ENCODE measurements at regions not wholly inside any gene's neighbourhood (a gene's known extent, or its start where the extent isn't known, plus 50 kb on each side); places are given as distances from the start of the nearest gene placed in this dataset.

GRCh38 chr14:34043627-34044372 lies 92.9 kb upstream of the EGLN3 start:
- H3K4me3 Mint-ChIP-seq (ENCODE audit: low read depth, unreplicated experiment) = no peak overlapping the region
- no peaks in the 10 kb centered on the region for H3K27me3 Mint-ChIP-seq (ENCODE audit: unreplicated experiment)
- DNase-seq = peak; percentile 57
- no peaks in the 10 kb centered on the region for H3K9me3 Mint-ChIP-seq (ENCODE audit: low read depth, unreplicated experiment)
- H3K27ac Mint-ChIP-seq (ENCODE audit: unreplicated experiment) = peak overlapping the region; percentile 77
- CTCF ChIA-PET = interaction anchor here (1.3 kb wide), 2 partner anchors 9 to 55 kb away, joined by 5 to 6 read pairs; no protein-coding TSS in a partner anchor
- TF ChIP-seq CTCF (IDR thresholded peaks at IDR 0.05; ENCODE audit: unreplicated experiment) = no peak
- intact Hi-C loops (cut with micrococcal nuclease; ENCODE audit: unreplicated experiment) = no loop called here
- peaks cover 31% of the 10 kb centered on the region for H3K4me1 Mint-ChIP-seq (ENCODE audit: low read depth, unreplicated experiment)
- no TSS peak for BruUV-seq (replicated peaks)
- peaks cover 5% of the 10 kb centered on the region for H3K36me3 Mint-ChIP-seq (ENCODE audit: insufficient read depth, unreplicated experiment)

GRCh38 chr14:34041220-34041619 lies 90.3 kb upstream of the EGLN3 start:
- CTCF ChIA-PET = no interaction called here
- DNase-seq = no peak
- Mint-ChIP-seq H3K36me3 (ENCODE audit: insufficient read depth, unreplicated experiment) (peaks cover 5% of the 10 kb centered on the region), H3K9me3 (ENCODE audit: low read depth, unreplicated experiment) (no peaks in the 10 kb centered on the region), H3K4me3 (ENCODE audit: low read depth, unreplicated experiment) (no peak overlapping the region), H3K4me1 (ENCODE audit: low read depth, unreplicated experiment) (peaks cover 41% of the 10 kb centered on the region), H3K27ac (ENCODE audit: unreplicated experiment) (no peak overlapping the region), H3K27me3 (ENCODE audit: unreplicated experiment) (no peaks in the 10 kb centered on the region)
- BruUV-seq (replicated peaks) = no TSS peak
- intact Hi-C loops (cut with micrococcal nuclease; ENCODE audit: unreplicated experiment) = no loop called here
- no peak for TF ChIP-seq CTCF (IDR thresholded peaks at IDR 0.05; ENCODE audit: unreplicated experiment)

GRCh38 chr14:34040766-34041165 lies 89.9 kb upstream of the EGLN3 start:
- BruUV-seq (replicated peaks) = no TSS peak
- Mint-ChIP-seq H3K27ac (ENCODE audit: unreplicated experiment) (no peak overlapping the region), H3K36me3 (ENCODE audit: insufficient read depth, unreplicated experiment) (peaks cover 5% of the 10 kb centered on the region), H3K27me3 (ENCODE audit: unreplicated experiment) (no peaks in the 10 kb centered on the region), H3K9me3 (ENCODE audit: low read depth, unreplicated experiment) (no peaks in the 10 kb centered on the region), H3K4me3 (ENCODE audit: low read depth, unreplicated experiment) (no peak overlapping the region), H3K4me1 (ENCODE audit: low read depth, unreplicated experiment) (peaks cover 41% of the 10 kb centered on the region)
- no peak for TF ChIP-seq CTCF (IDR thresholded peaks at IDR 0.05; ENCODE audit: unreplicated experiment)
- DNase-seq = no peak
- CTCF ChIA-PET = no interaction called here
- intact Hi-C loops (cut with micrococcal nuclease; ENCODE audit: unreplicated experiment) = no loop called here

GRCh38 chr14:34039428-34040047 lies 88.7 kb upstream of the EGLN3 start:
- no peak for DNase-seq

More at GRCh38 chr14:34039428-34040047, 88.7 kb upstream of the EGLN3 start:
- Mint-ChIP-seq H3K27me3 (ENCODE audit: unreplicated experiment) (no peaks in the 10 kb centered on the region), H3K27ac (ENCODE audit: unreplicated experiment) (peak overlapping the region; percentile 21), H3K9me3 (ENCODE audit: low read depth, unreplicated experiment) (no peaks in the 10 kb centered on the region), H3K4me1 (ENCODE audit: low read depth, unreplicated experiment) (peaks cover 37% of the 10 kb centered on the region), H3K4me3 (ENCODE audit: low read depth, unreplicated experiment) (no peak overlapping the region), H3K36me3 (ENCODE audit: insufficient read depth, unreplicated experiment) (peaks cover 5% of the 10 kb centered on the region)
- intact Hi-C loops (cut with micrococcal nuclease; ENCODE audit: unreplicated experiment) = no loop called here
- TF ChIP-seq CTCF (IDR thresholded peaks at IDR 0.05; ENCODE audit: unreplicated experiment) = no peak
- CTCF ChIA-PET = interaction anchor here (0.9 kb wide), 1 partner anchor 59 kb away, joined by 5 read pairs; no protein-coding TSS in a partner anchor
- no TSS peak for BruUV-seq (replicated peaks)

All from Calu3 (cell line).